H9 (cell line): ENCODE measurements at regions not wholly inside any gene's neighbourhood (a gene's known extent, or its start where the extent isn't known, plus 50 kb on each side); places are given as distances from the start of the nearest gene placed in this dataset.

Experiments
- DNase-seq: peaks from one replicate; pipeline ENCODE4 v3.0.0-alpha.2; 2017
- H2AFZ ChIP-seq: one replicate; pipeline ENCODE4 v1.6.1; 2013; ENCODE audit warnings: mild to moderate bottlenecking, low read length, control low read depth, moderate library complexity
- H2AK5ac ChIP-seq: 2 replicates; pipeline ENCODE4 v1.6.1; 2013; ENCODE audit warnings: low read length, control low read depth, mixed read lengths; ENCODE audit not compliant: insufficient read length
- H2BK120ac ChIP-seq: one replicate; pipeline ENCODE4 v1.6.1; 2013; ENCODE audit warnings: low read depth, mild to moderate bottlenecking, low read length, control low read depth, inconsistent platforms; ENCODE audit not compliant: poor library complexity, severe bottlenecking
- H2BK12ac ChIP-seq: 2 replicates; pipeline ENCODE4 v1.6.1; 2013; ENCODE audit warnings: low read length, control low read depth, mixed read lengths, low read depth; ENCODE audit not compliant: insufficient read length
- H2BK15ac ChIP-seq: 2 replicates; pipeline ENCODE4 v1.6.1; 2013; ENCODE audit warnings: low read depth, low read length, control low read depth
- H2BK20ac ChIP-seq: one replicate; pipeline ENCODE4 v1.6.1; 2013; ENCODE audit warnings: low read depth, mild to moderate bottlenecking, low read length, control low read depth, inconsistent platforms; ENCODE audit not compliant: poor library complexity, severe bottlenecking
- H2BK5ac ChIP-seq: 2 replicates; pipeline ENCODE4 v1.6.1; 2013; ENCODE audit warnings: low read length, control low read depth, mixed read lengths; ENCODE audit not compliant: insufficient read length
- H3K14ac ChIP-seq: 2 replicates; pipeline ENCODE4 v1.6.1; 2013; ENCODE audit warnings: low read length, control low read depth; ENCODE audit not compliant: insufficient read depth
- H3K18ac ChIP-seq: 2 replicates; pipeline ENCODE4 v1.6.1; 2013; ENCODE audit warnings: low read depth, mild to moderate bottlenecking, mixed read lengths, low read length, control low read depth; ENCODE audit not compliant: insufficient read length
- H3K23ac ChIP-seq: 2 replicates; pipeline ENCODE4 v1.6.1; 2013; ENCODE audit warnings: low read length, control low read depth, mixed read lengths, low read depth; ENCODE audit not compliant: insufficient read length
- H3K23me2 ChIP-seq: 2 replicates; pipeline ENCODE4 v1.6.1; 2013; ENCODE audit warnings: low read depth, mild to moderate bottlenecking, mixed read lengths, low read length, control low read depth; ENCODE audit not compliant: insufficient read length, poor library complexity, severe bottlenecking
- H3K27ac ChIP-seq: 2 replicates; pipeline ENCODE4 v1.5.1; 2013; ENCODE audit warnings: low read length, control low read depth, mixed read lengths, low read depth; ENCODE audit not compliant: insufficient read length
- H3K27me3 ChIP-seq: 2 replicates; pipeline ENCODE4 v1.6.1; 2013; ENCODE audit warnings: low read length, control low read depth, inconsistent platforms; ENCODE audit not compliant: insufficient read depth
- H3K4ac ChIP-seq: 2 replicates; pipeline ENCODE4 v1.6.1; 2013; ENCODE audit warnings: low read depth, mild to moderate bottlenecking, control low read depth, inconsistent platforms, low read length, moderate library complexity
- H3K4me1 ChIP-seq: 2 replicates; pipeline ENCODE4 v1.6.1; 2013; ENCODE audit warnings: low read length, control low read depth, inconsistent platforms; ENCODE audit not compliant: insufficient read depth
- H3K4me2 ChIP-seq: 2 replicates; pipeline ENCODE4 v1.6.1; 2013; ENCODE audit warnings: low read length, control low read depth, mixed read lengths; ENCODE audit not compliant: insufficient read length, insufficient read depth
- H3K56ac ChIP-seq: 2 replicates; pipeline ENCODE4 v1.6.1; 2013; ENCODE audit warnings: low read depth, mild to moderate bottlenecking, mixed read lengths, low read length, control low read depth; ENCODE audit not compliant: insufficient read length
- H3K79me1 ChIP-seq: 2 replicates; pipeline ENCODE4 v1.6.1; 2013; ENCODE audit warnings: low read depth, mild to moderate bottlenecking, moderate library complexity, low read length, control low read depth, inconsistent platforms; ENCODE audit not compliant: insufficient read depth, poor library complexity, severe bottlenecking
- H3K79me2 ChIP-seq: 2 replicates; pipeline ENCODE4 v1.6.1; 2013; ENCODE audit warnings: low read length, control low read depth, inconsistent platforms; ENCODE audit not compliant: insufficient read depth
- H3K9ac ChIP-seq: 2 replicates; pipeline ENCODE4 v1.6.1; 2013; ENCODE audit warnings: low read length, control low read depth, mixed read lengths; ENCODE audit not compliant: insufficient read length; ENCODE audit errors: extremely low read depth
- H3K9me3 ChIP-seq: one replicate; pipeline ENCODE4 v1.6.1; 2013; ENCODE audit warnings: low read depth, low read length, inconsistent platforms; ENCODE audit not compliant: control insufficient read depth
- H3T11ph ChIP-seq: one replicate; pipeline ENCODE4 v1.6.1; 2013; ENCODE audit warnings: mild to moderate bottlenecking, low read length, control low read depth, inconsistent platforms
- H4K20me1 ChIP-seq: one replicate; pipeline ENCODE4 v1.6.1; 2013; ENCODE audit not compliant: control insufficient read depth, insufficient read length, insufficient read depth
- H4K5ac ChIP-seq: 2 replicates; pipeline ENCODE4 v1.6.1; 2013; ENCODE audit warnings: low read depth, mild to moderate bottlenecking, mixed read lengths, low read length, control low read depth; ENCODE audit not compliant: insufficient read length
- H4K8ac ChIP-seq: replicated peaks from 2 replicates; pipeline ENCODE4 v1.6.1; 2013; ENCODE audit warnings: low read length, control low read depth, mixed read lengths, low read depth; ENCODE audit not compliant: insufficient read length
- H4K91ac ChIP-seq: 2 replicates; pipeline ENCODE4 v1.6.1; 2013; ENCODE audit warnings: low read depth, mild to moderate bottlenecking, moderate library complexity, mixed read lengths, low read length, control low read depth; ENCODE audit not compliant: insufficient read length
- H3K27ac Mint-ChIP-seq, 3 experiments: 2 replicates in 2 of 3; 3 replicates in 1 of 3; pipeline ENCODE4 v1.8.0; 2020 to 2021; ENCODE audit warnings: mixed read lengths in 3 of 3, mild to moderate bottlenecking in 1 of 3, moderate library complexity in 1 of 3
- H3K27me3 Mint-ChIP-seq: 2 replicates; pipeline ENCODE4 v1.8.0; 2021; ENCODE audit warnings: low read depth, mild to moderate bottlenecking, moderate library complexity, mixed read lengths
- H3K36me3 Mint-ChIP-seq, 3 experiments: 2 replicates in 2 of 3; 3 replicates in 1 of 3; pipeline ENCODE4 v1.8.0; 2020 to 2021; ENCODE audit warnings: low read depth in 3 of 3, mixed read lengths in 3 of 3; ENCODE audit not compliant: insufficient read depth in 1 of 3
- H3K4me1 Mint-ChIP-seq, 2 experiments: 2 replicates each; pipeline ENCODE4 v1.8.0; 2020; ENCODE audit warnings: mixed read lengths in 2 of 2
- H3K4me3 Mint-ChIP-seq, 2 experiments: 2 replicates in 1 of 2; 3 replicates in 1 of 2; pipeline ENCODE4 v1.8.0; 2020 to 2021; ENCODE audit warnings: mild to moderate bottlenecking in 2 of 2, mixed read lengths in 2 of 2, moderate library complexity in 1 of 2
- H3K9me3 Mint-ChIP-seq, 2 experiments: 2 replicates in 1 of 2; 3 replicates in 1 of 2; pipeline ENCODE4 v1.8.0; 2020; ENCODE audit warnings: mild to moderate bottlenecking in 2 of 2, mixed read lengths in 2 of 2, moderate library complexity in 1 of 2
- CTCF ChIP-seq: fragments of 200-600 bp; sonication (generic); conservative IDR thresholded peaks from 3 replicates; pipeline ENCODE4 v1.8.0; 2021; ENCODE audit warnings: antibody characterized with exemption, mild to moderate bottlenecking
- WGBS: extraction: QIAGEN DNeasy Blood & Tissue Kit; methylation state at CpG from one replicate; pipeline ENCODE4 v1.1.7; 2013; ENCODE audit warnings: missing lambda C conversion rate, low lambda C conversion rate, mixed read lengths; ENCODE audit not compliant: insufficient read length; ENCODE audit errors: extremely low coverage; 5-methylcytosine and 5-hydroxymethylcytosine counted together

GRCh38 chr2:239826786-239827522 is 198.2 kb downstream of the NDUFA10 start:
- no peak overlapping the region for H3K27ac ChIP-seq
- H2BK12ac ChIP-seq = no peak overlapping the region
- H3K9me3 ChIP-seq = no peaks in the 10 kb centered on the region
- H3K79me1 ChIP-seq = no peaks in the 10 kb centered on the region
- Mint-ChIP-seq H3K4me1 (peaks cover 36 to 37% of the 10 kb centered on the region in 2 experiments), H3K36me3 (peaks cover 0 to under 1% (median 0%) of the 10 kb centered on the region in 3 experiments; a peak in 2 of 7 replicates), H3K9me3 (peaks cover 0 to 3% of the 10 kb centered on the region in 2 experiments; a peak in 3 of 5 replicates), H3K27me3 (peaks cover 15% of the 10 kb centered on the region), H3K27ac (no peak overlapping the region), H3K4me3 (no peak overlapping the region)
- H2AFZ ChIP-seq = no peak overlapping the region
- no peak overlapping the region for H3K4me2 ChIP-seq
- TF ChIP-seq CTCF = no peak
- no peak overlapping the region for H3K4ac ChIP-seq
- DNase-seq = peak; percentile 14
- no peak overlapping the region for H2BK20ac ChIP-seq
- no peak overlapping the region for H3K23ac ChIP-seq
- WGBS = no CpG with 5 or more reads among the region's 21 CpGs
- no peak overlapping the region for H4K5ac ChIP-seq
- no peak overlapping the region for H3K9ac ChIP-seq
- H3K23me2 ChIP-seq = no peaks in the 10 kb centered on the region
- no peaks in the 10 kb centered on the region for H3K27me3 ChIP-seq
- no peak overlapping the region for H4K8ac ChIP-seq
- H3K4me1 ChIP-seq = peaks cover 2% of the 10 kb centered on the region; the same call in 1 of the 2 replicates
- H3K14ac ChIP-seq = no peak overlapping the region
- H3K18ac ChIP-seq = no peak overlapping the region
- no peak overlapping the region for H3T11ph ChIP-seq
- no peak overlapping the region for H2BK15ac ChIP-seq
- H2BK5ac ChIP-seq = no peak overlapping the region
- no peaks in the 10 kb centered on the region for H3K79me2 ChIP-seq
- no peaks in the 10 kb centered on the region for H4K20me1 ChIP-seq
- H2AK5ac ChIP-seq = no peak overlapping the region
- no peak overlapping the region for H3K56ac ChIP-seq
- H4K91ac ChIP-seq = no peak overlapping the region
- no peak overlapping the region for H2BK120ac ChIP-seq
